A673 (cell line): ENCODE measurements at regions not wholly inside any gene's neighbourhood (a gene's known extent, or its start where the extent isn't known, plus 50 kb on each side); places are given as distances from the start of the nearest gene placed in this dataset.

Experiments used
- EZH2 ChIP-seq: fragments of 200-600 bp; sonication (generic); IDR thresholded peaks from 2 replicates; pipeline ENCODE4 v1.6.1; 2017; ENCODE audit warnings: borderline replicate concordance, low read depth, mild to moderate bottlenecking, mixed read lengths, antibody characterized with exemption, low read length; ENCODE audit not compliant: poor library complexity, severe bottlenecking
- TF ChIP-seq, protein P1 (sequence below): fragments of 300-800, 200-600 bp; sonication (generic); conservative IDR thresholded peaks from 2 replicates; pipeline ENCODE4 v1.5.1; 2017; ENCODE audit warnings: low read depth, mild to moderate bottlenecking, antibody characterized with exemption, low read length, moderate library complexity, mixed read lengths

DNA sequence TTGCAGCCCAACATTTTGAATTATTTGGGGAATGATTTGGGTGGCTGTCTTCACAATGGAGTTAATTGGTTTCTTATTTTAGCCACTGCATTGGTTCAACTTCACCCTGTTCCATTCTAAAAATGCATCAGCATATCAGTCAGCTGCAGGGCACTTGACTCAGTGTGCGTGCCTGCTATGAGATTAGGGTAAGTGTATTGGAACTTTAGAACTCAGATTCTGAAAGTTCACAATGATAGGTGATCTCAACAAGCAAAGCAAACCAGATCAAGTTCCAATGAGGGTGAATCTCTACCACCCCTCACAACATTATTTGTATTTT is 265.0 kb downstream of the ZPLD1 start:
- TF ChIP-seq, protein P1, sequence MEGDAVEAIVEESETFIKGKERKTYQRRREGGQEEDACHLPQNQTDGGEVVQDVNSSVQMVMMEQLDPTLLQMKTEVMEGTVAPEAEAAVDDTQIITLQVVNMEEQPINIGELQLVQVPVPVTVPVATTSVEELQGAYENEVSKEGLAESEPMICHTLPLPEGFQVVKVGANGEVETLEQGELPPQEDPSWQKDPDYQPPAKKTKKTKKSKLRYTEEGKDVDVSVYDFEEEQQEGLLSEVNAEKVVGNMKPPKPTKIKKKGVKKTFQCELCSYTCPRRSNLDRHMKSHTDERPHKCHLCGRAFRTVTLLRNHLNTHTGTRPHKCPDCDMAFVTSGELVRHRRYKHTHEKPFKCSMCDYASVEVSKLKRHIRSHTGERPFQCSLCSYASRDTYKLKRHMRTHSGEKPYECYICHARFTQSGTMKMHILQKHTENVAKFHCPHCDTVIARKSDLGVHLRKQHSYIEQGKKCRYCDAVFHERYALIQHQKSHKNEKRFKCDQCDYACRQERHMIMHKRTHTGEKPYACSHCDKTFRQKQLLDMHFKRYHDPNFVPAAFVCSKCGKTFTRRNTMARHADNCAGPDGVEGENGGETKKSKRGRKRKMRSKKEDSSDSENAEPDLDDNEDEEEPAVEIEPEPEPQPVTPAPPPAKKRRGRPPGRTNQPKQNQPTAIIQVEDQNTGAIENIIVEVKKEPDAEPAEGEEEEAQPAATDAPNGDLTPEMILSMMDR = no peak
- no peak for TF ChIP-seq EZH2
